ENCODE measurements at regions not wholly inside any gene's neighbourhood (a gene's known extent, or its start where the extent isn't known, plus 50 kb on each side); places are given as distances from the start of the nearest gene placed in this dataset.

GRCh38 chr4:148881860-148882643 lies 439.8 kb upstream of the NR3C2 start:
- CTCF ChIA-PET (ENCODE audit: partially characterized antibody), result no interaction called here
- H2BK15ac ChIP-seq (ENCODE audit: low read length), result no peak overlapping the region
- peak overlapping the region; percentile 52; the same call in 1 of the 2 replicates for H2BK5ac ChIP-seq (ENCODE audit: low read depth, low read length)
- H4K8ac ChIP-seq (ENCODE audit: extremely low read depth, insufficient read depth, low read length), result no peak overlapping the region
- no peaks in the 10 kb centered on the region for H3K79me2 ChIP-seq (ENCODE audit: control insufficient read depth in 1 of 2, insufficient read depth in 2 of 2, low read length in 2 of 2)
- DNase-seq (ENCODE audit: low read depth in 1 of 2, low spot score in 2 of 2), result peak in 1 of 2 experiments; percentile 53
- POLR2A ChIA-PET (ENCODE audit: partially characterized antibody), result no interaction called here
- no peak overlapping the region for H3K56ac ChIP-seq (replicated peaks; ENCODE audit: insufficient read length, low read depth, low read length)
- H2BK120ac ChIP-seq (replicated peaks; ENCODE audit: low read depth, low read length), result no peak overlapping the region
- no peak overlapping the region for H2AK5ac ChIP-seq (ENCODE audit: low read depth, low read length)
- no peaks in the 10 kb centered on the region for H3K9me3 ChIP-seq (ENCODE audit: insufficient read depth in 2 of 2, low read depth in 1 of 2, low read length in 1 of 2)
- H3K18ac ChIP-seq (ENCODE audit: extremely low read depth, low read length), result peak overlapping the region; percentile 64; the same call in 1 of the 2 replicates
- no peak overlapping the region for H3K27ac ChIP-seq (ENCODE audit: low read depth, low read length)
- H2AFZ ChIP-seq (ENCODE audit: low read length), result no peak overlapping the region
- no peak overlapping the region for H3K9ac ChIP-seq (replicated peaks in 1 of 4; ENCODE audit: extremely low read depth in 1 of 4, low read depth in 3 of 4, low read length in 3 of 4)
- peak overlapping the region; percentile 33 for H4K91ac ChIP-seq (replicated peaks; ENCODE audit: insufficient read length, low read length)
- H3K4me1 ChIP-seq (replicated peaks in 1 of 4; ENCODE audit: control insufficient read depth in 3 of 4, insufficient read depth in 4 of 4, low read length in 3 of 4), result peaks cover 3 to 11% (median 6%) of the 10 kb centered on the region in 4 experiments
- 0 out of 2 replicates have a peak overlapping the region, but pooled peaks have one; percentile 84 for H2BK20ac ChIP-seq (ENCODE audit: low read length)
- H3K27me3 ChIP-seq (replicated peaks in 1 of 4; ENCODE audit: control insufficient read depth in 3 of 4, extremely low read depth in 1 of 4, insufficient read depth in 3 of 4, low read length in 3 of 4), result no peaks in the 10 kb centered on the region
- 0 out of 8 replicates have a peak overlapping the region, but pooled peaks of 1 of the 4 experiments have one; percentile 20 for H3K4me3 ChIP-seq (ENCODE audit: extremely low read depth in 1 of 4, insufficient read depth in 2 of 4, low read depth in 3 of 4, low read length in 4 of 4)
- peak overlapping the region; percentile 40; the same call in 1 of the 2 replicates for H2BK12ac ChIP-seq (ENCODE audit: low read depth, low read length)
- no peak overlapping the region for H4K5ac ChIP-seq (ENCODE audit: insufficient read length, low read depth, low read length)
- 10% methylated on average over 5 of the region's 5 CpGs; no CpG with 5 or more reads in 1 of the 2 experiments for WGBS, 2 experiments (ENCODE audit: extremely low coverage in 1 of 2, insufficient coverage in 1 of 2, insufficient read length in 1 of 2, insufficient replicate concordance in 2 of 2, low coverage in 1 of 2, low lambda C conversion rate in 2 of 2, missing lambda C conversion rate in 1 of 2)
- peak overlapping the region; percentile 37 to 44; a peak in 3 of 4 replicates for H3K4me2 ChIP-seq (ENCODE audit: insufficient read depth in 1 of 2, low read depth in 2 of 2, low read length in 2 of 2)
- H3K4ac ChIP-seq (replicated peaks; ENCODE audit: insufficient read length, low read depth, low read length), result no peak overlapping the region
- H3K79me1 ChIP-seq (ENCODE audit: low read depth, low read length), result no peaks in the 10 kb centered on the region
- no peaks in the 10 kb centered on the region for H3K36me3 ChIP-seq (ENCODE audit: control insufficient read depth in 2 of 4, insufficient read depth in 4 of 4, low read length in 3 of 4)
- no peak overlapping the region for H3K14ac ChIP-seq (ENCODE audit: insufficient read length)
- no peaks in the 10 kb centered on the region; the same call in 1 of the 2 replicates for H3K23me2 ChIP-seq (ENCODE audit: low read depth, low read length)
- H3K23ac ChIP-seq (ENCODE audit: insufficient read length), result no peak overlapping the region
- no peaks in the 10 kb centered on the region for H4K20me1 ChIP-seq (replicated peaks in 1 of 2; ENCODE audit: control insufficient read depth in 1 of 2, insufficient read depth in 2 of 2, low read length in 2 of 2)
- FAIRE-seq, result peak; percentile 99
- TF ChIP-seq CEBPB (IDR thresholded peaks at IDR 0.05; ENCODE audit: low read depth, low read length) (no peak), POU5F1 (IDR thresholded peaks at IDR 0.05; ENCODE audit: low read depth, low read length) (peak; percentile 47; the same call in 1 of the 2 replicates), YY1 (IDR thresholded peaks at IDR 0.05; ENCODE audit: low read depth, low read length) (0 out of 2 replicates have a peak, but pooled peaks have one; percentile 34), TEAD4 (IDR thresholded peaks at IDR 0.05; ENCODE audit: low read depth, low read length) (peak; percentile 84), ATF3 (IDR thresholded peaks at IDR 0.05; ENCODE audit: insufficient read depth, low read depth, low read length) (no peak), RXRA (IDR thresholded peaks at IDR 0.05; ENCODE audit: insufficient read depth, low read depth, low read length) (no peak), SAP30 (IDR thresholded peaks at IDR 0.05; ENCODE audit: insufficient read depth, insufficient replicate concordance, low read length) (no peak), ZNF274 (IDR thresholded peaks at IDR 0.05; ENCODE audit: borderline replicate concordance, extremely low read depth, low read length) (no peak), TAF1 (IDR thresholded peaks at IDR 0.05; ENCODE audit: low read depth, low read length) (no peak), BRCA1 (IDR thresholded peaks at IDR 0.05; ENCODE audit: low read depth, low read length) (no peak), EP300 (IDR thresholded peaks at IDR 0.05; ENCODE audit: borderline replicate concordance in 1 of 2, low read depth in 2 of 2, low read length in 2 of 2) (peak in 1 of 2 experiments; percentile 93; a peak in 1 of 3 replicates), BCL11A (IDR thresholded peaks at IDR 0.05; ENCODE audit: low read depth in 2 of 2, low read length in 2 of 2) (peak in 1 of 2 experiments; percentile 66)

All from H1 (cell line).